H9 (cell line): ENCODE measurements at regions not wholly inside any gene's neighbourhood (a gene's known extent, or its start where the extent isn't known, plus 50 kb on each side); places are given as distances from the start of the nearest gene placed in this dataset.

Source experiments
- DNase-seq: peaks from one replicate; pipeline ENCODE4 v3.0.0-alpha.2; 2017
- H2AFZ ChIP-seq: one replicate; pipeline ENCODE4 v1.6.1; 2013; ENCODE audit warnings: mild to moderate bottlenecking, low read length, control low read depth, moderate library complexity
- H2AK5ac ChIP-seq: 2 replicates; pipeline ENCODE4 v1.6.1; 2013; ENCODE audit warnings: low read length, control low read depth, mixed read lengths; ENCODE audit not compliant: insufficient read length
- H2BK120ac ChIP-seq: one replicate; pipeline ENCODE4 v1.6.1; 2013; ENCODE audit warnings: low read depth, mild to moderate bottlenecking, low read length, control low read depth, inconsistent platforms; ENCODE audit not compliant: poor library complexity, severe bottlenecking
- H2BK12ac ChIP-seq: 2 replicates; pipeline ENCODE4 v1.6.1; 2013; ENCODE audit warnings: low read length, control low read depth, mixed read lengths, low read depth; ENCODE audit not compliant: insufficient read length
- H2BK15ac ChIP-seq: 2 replicates; pipeline ENCODE4 v1.6.1; 2013; ENCODE audit warnings: low read depth, low read length, control low read depth
- H2BK20ac ChIP-seq: one replicate; pipeline ENCODE4 v1.6.1; 2013; ENCODE audit warnings: low read depth, mild to moderate bottlenecking, low read length, control low read depth, inconsistent platforms; ENCODE audit not compliant: poor library complexity, severe bottlenecking
- H2BK5ac ChIP-seq: 2 replicates; pipeline ENCODE4 v1.6.1; 2013; ENCODE audit warnings: low read length, control low read depth, mixed read lengths; ENCODE audit not compliant: insufficient read length
- H3K14ac ChIP-seq: 2 replicates; pipeline ENCODE4 v1.6.1; 2013; ENCODE audit warnings: low read length, control low read depth; ENCODE audit not compliant: insufficient read depth
- H3K18ac ChIP-seq: 2 replicates; pipeline ENCODE4 v1.6.1; 2013; ENCODE audit warnings: low read depth, mild to moderate bottlenecking, mixed read lengths, low read length, control low read depth; ENCODE audit not compliant: insufficient read length
- H3K23ac ChIP-seq: 2 replicates; pipeline ENCODE4 v1.6.1; 2013; ENCODE audit warnings: low read length, control low read depth, mixed read lengths, low read depth; ENCODE audit not compliant: insufficient read length
- H3K23me2 ChIP-seq: 2 replicates; pipeline ENCODE4 v1.6.1; 2013; ENCODE audit warnings: low read depth, mild to moderate bottlenecking, mixed read lengths, low read length, control low read depth; ENCODE audit not compliant: insufficient read length, poor library complexity, severe bottlenecking
- H3K27ac ChIP-seq: 2 replicates; pipeline ENCODE4 v1.5.1; 2013; ENCODE audit warnings: low read length, control low read depth, mixed read lengths, low read depth; ENCODE audit not compliant: insufficient read length
- H3K27me3 ChIP-seq: 2 replicates; pipeline ENCODE4 v1.6.1; 2013; ENCODE audit warnings: low read length, control low read depth, inconsistent platforms; ENCODE audit not compliant: insufficient read depth
- H3K4ac ChIP-seq: 2 replicates; pipeline ENCODE4 v1.6.1; 2013; ENCODE audit warnings: low read depth, mild to moderate bottlenecking, control low read depth, inconsistent platforms, low read length, moderate library complexity
- H3K4me1 ChIP-seq: 2 replicates; pipeline ENCODE4 v1.6.1; 2013; ENCODE audit warnings: low read length, control low read depth, inconsistent platforms; ENCODE audit not compliant: insufficient read depth
- H3K4me2 ChIP-seq: 2 replicates; pipeline ENCODE4 v1.6.1; 2013; ENCODE audit warnings: low read length, control low read depth, mixed read lengths; ENCODE audit not compliant: insufficient read length, insufficient read depth
- H3K56ac ChIP-seq: 2 replicates; pipeline ENCODE4 v1.6.1; 2013; ENCODE audit warnings: low read depth, mild to moderate bottlenecking, mixed read lengths, low read length, control low read depth; ENCODE audit not compliant: insufficient read length
- H3K79me1 ChIP-seq: 2 replicates; pipeline ENCODE4 v1.6.1; 2013; ENCODE audit warnings: low read depth, mild to moderate bottlenecking, moderate library complexity, low read length, control low read depth, inconsistent platforms; ENCODE audit not compliant: insufficient read depth, poor library complexity, severe bottlenecking
- H3K79me2 ChIP-seq: 2 replicates; pipeline ENCODE4 v1.6.1; 2013; ENCODE audit warnings: low read length, control low read depth, inconsistent platforms; ENCODE audit not compliant: insufficient read depth
- H3K9ac ChIP-seq: 2 replicates; pipeline ENCODE4 v1.6.1; 2013; ENCODE audit warnings: low read length, control low read depth, mixed read lengths; ENCODE audit not compliant: insufficient read length; ENCODE audit errors: extremely low read depth
- H3K9me3 ChIP-seq: one replicate; pipeline ENCODE4 v1.6.1; 2013; ENCODE audit warnings: low read depth, low read length, inconsistent platforms; ENCODE audit not compliant: control insufficient read depth
- H3T11ph ChIP-seq: one replicate; pipeline ENCODE4 v1.6.1; 2013; ENCODE audit warnings: mild to moderate bottlenecking, low read length, control low read depth, inconsistent platforms
- H4K20me1 ChIP-seq: one replicate; pipeline ENCODE4 v1.6.1; 2013; ENCODE audit not compliant: control insufficient read depth, insufficient read length, insufficient read depth
- H4K5ac ChIP-seq: 2 replicates; pipeline ENCODE4 v1.6.1; 2013; ENCODE audit warnings: low read depth, mild to moderate bottlenecking, mixed read lengths, low read length, control low read depth; ENCODE audit not compliant: insufficient read length
- H4K8ac ChIP-seq: replicated peaks from 2 replicates; pipeline ENCODE4 v1.6.1; 2013; ENCODE audit warnings: low read length, control low read depth, mixed read lengths, low read depth; ENCODE audit not compliant: insufficient read length
- H4K91ac ChIP-seq: 2 replicates; pipeline ENCODE4 v1.6.1; 2013; ENCODE audit warnings: low read depth, mild to moderate bottlenecking, moderate library complexity, mixed read lengths, low read length, control low read depth; ENCODE audit not compliant: insufficient read length
- H3K27ac Mint-ChIP-seq, 3 experiments: 2 replicates in 2 of 3; 3 replicates in 1 of 3; pipeline ENCODE4 v1.8.0; 2020 to 2021; ENCODE audit warnings: mixed read lengths in 3 of 3, mild to moderate bottlenecking in 1 of 3, moderate library complexity in 1 of 3
- H3K27me3 Mint-ChIP-seq: 2 replicates; pipeline ENCODE4 v1.8.0; 2021; ENCODE audit warnings: low read depth, mild to moderate bottlenecking, moderate library complexity, mixed read lengths
- H3K36me3 Mint-ChIP-seq, 3 experiments: 2 replicates in 2 of 3; 3 replicates in 1 of 3; pipeline ENCODE4 v1.8.0; 2020 to 2021; ENCODE audit warnings: low read depth in 3 of 3, mixed read lengths in 3 of 3; ENCODE audit not compliant: insufficient read depth in 1 of 3
- H3K4me1 Mint-ChIP-seq, 2 experiments: 2 replicates each; pipeline ENCODE4 v1.8.0; 2020; ENCODE audit warnings: mixed read lengths in 2 of 2
- H3K4me3 Mint-ChIP-seq, 2 experiments: 2 replicates in 1 of 2; 3 replicates in 1 of 2; pipeline ENCODE4 v1.8.0; 2020 to 2021; ENCODE audit warnings: mild to moderate bottlenecking in 2 of 2, mixed read lengths in 2 of 2, moderate library complexity in 1 of 2
- H3K9me3 Mint-ChIP-seq, 2 experiments: 2 replicates in 1 of 2; 3 replicates in 1 of 2; pipeline ENCODE4 v1.8.0; 2020; ENCODE audit warnings: mild to moderate bottlenecking in 2 of 2, mixed read lengths in 2 of 2, moderate library complexity in 1 of 2
- CTCF ChIP-seq: fragments of 200-600 bp; sonication (generic); conservative IDR thresholded peaks from 3 replicates; pipeline ENCODE4 v1.8.0; 2021; ENCODE audit warnings: antibody characterized with exemption, mild to moderate bottlenecking
- WGBS: extraction: QIAGEN DNeasy Blood & Tissue Kit; methylation state at CpG from one replicate; pipeline ENCODE4 v1.1.7; 2013; ENCODE audit warnings: missing lambda C conversion rate, low lambda C conversion rate, mixed read lengths; ENCODE audit not compliant: insufficient read length; ENCODE audit errors: extremely low coverage; 5-methylcytosine and 5-hydroxymethylcytosine counted together

- Histone ChIP-seq H3K9me3 (no peaks in the 10 kb centered on the region), H2BK5ac (no peak overlapping the region), H4K8ac (no peak overlapping the region), H3K79me1 (no peaks in the 10 kb centered on the region), H3K23ac (no peak overlapping the region), H2BK120ac (no peak overlapping the region), H3K4ac (no peak overlapping the region), H3K9ac (no peak overlapping the region), H4K91ac (no peak overlapping the region), H3K23me2 (no peaks in the 10 kb centered on the region), H3K79me2 (no peaks in the 10 kb centered on the region), H2AK5ac (no peak overlapping the region), H3K4me2 (no peak overlapping the region), H4K5ac (no peak overlapping the region), H3K4me1 (no peaks in the 10 kb centered on the region), H3K27me3 (no peaks in the 10 kb centered on the region), H2BK15ac (no peak overlapping the region), H3K27ac (no peak overlapping the region), H2BK12ac (no peak overlapping the region), H3T11ph (no peak overlapping the region), H2AFZ (no peak overlapping the region), H2BK20ac (no peak overlapping the region), H3K56ac (no peak overlapping the region), H3K14ac (no peak overlapping the region), H4K20me1 (no peaks in the 10 kb centered on the region), H3K18ac (no peak overlapping the region)
- H3K4me3 Mint-ChIP-seq: no peak overlapping the region
- H3K9me3 Mint-ChIP-seq: peaks cover 3% of the 10 kb centered on the region in 2 experiments; a peak in 2 of 5 replicates
- no peaks in the 10 kb centered on the region; a peak in 1 of 7 replicates for H3K36me3 Mint-ChIP-seq
- no peak for TF ChIP-seq CTCF
- H3K27ac Mint-ChIP-seq: no peak overlapping the region
- no peak for DNase-seq
- no peaks in the 10 kb centered on the region for H3K4me1 Mint-ChIP-seq
- WGBS: no CpG with 5 or more reads among the region's 5 CpGs
- no peaks in the 10 kb centered on the region for H3K27me3 Mint-ChIP-seq
Measured at GRCh38 chr2:166812166-166812891, 76.0 kb upstream of the XIRP2 start.
